ENCODE measurements at regions not wholly inside any gene's neighbourhood (a gene's known extent, or its start where the extent isn't known, plus 50 kb on each side); places are given as distances from the start of the nearest gene placed in this dataset.

- Histone ChIP-seq H3K9me3 (ENCODE audit: control insufficient read depth, insufficient read depth, low read depth, low read length) (no peaks in the 10 kb centered on the region), H2AFZ (ENCODE audit: low read length) (no peak overlapping the region), H3K4me3 (replicated peaks in 1 of 4; ENCODE audit: control extremely low read depth in 1 of 4, insufficient read depth in 1 of 4, low read depth in 3 of 4, low read length in 4 of 4) (no peak overlapping the region), H3K36me3 (ENCODE audit: control insufficient read depth, insufficient read depth, low read length) (no peaks in the 10 kb centered on the region), H3K9ac (ENCODE audit: insufficient read depth, low read length) (no peak overlapping the region), H4K20me1 (ENCODE audit: control insufficient read depth, extremely low read depth, insufficient read depth, low read length) (no peaks in the 10 kb centered on the region), H3K79me2 (ENCODE audit: control insufficient read depth, insufficient read depth, low read length) (no peaks in the 10 kb centered on the region), H3K27ac (ENCODE audit: insufficient read depth, low read length) (no peak overlapping the region), H3K4me1 (ENCODE audit: control insufficient read depth, extremely low read depth, insufficient read depth, low read length) (no peaks in the 10 kb centered on the region), H3K27me3 (ENCODE audit: control insufficient read depth, insufficient read depth, low read length) (peaks cover 5% of the 10 kb centered on the region), H3K4me2 (ENCODE audit: extremely low read depth, insufficient read depth, low read length) (no peak overlapping the region)
- peak; percentile 32 to 88 for DNase-seq (ENCODE audit: low read depth in 2 of 2)
- TF ChIP-seq EZH2 (IDR thresholded peaks at IDR 0.05; ENCODE audit: low read length, missing control alignments), result no peak
- no peak for TF ChIP-seq CTCF (conservative IDR thresholded peaks at IDR 0.05 in 1 of 2, IDR thresholded peaks at IDR 0.05 in 1 of 2; ENCODE audit: low read depth in 1 of 2, low read length in 2 of 2)
Measured at GRCh38 chr15:69535101-69535638, 82.6 kb downstream of the RPLP1 start.

GRCh38 chr15:69535998-69536397 is 83.4 kb downstream of the RPLP1 start:
- Histone ChIP-seq H3K4me3 (replicated peaks in 1 of 4; ENCODE audit: control extremely low read depth in 1 of 4, insufficient read depth in 1 of 4, low read depth in 3 of 4, low read length in 4 of 4) (no peak overlapping the region), H3K4me2 (ENCODE audit: extremely low read depth, insufficient read depth, low read length) (no peak overlapping the region), H2AFZ (ENCODE audit: low read length) (no peak overlapping the region), H3K9me3 (ENCODE audit: control insufficient read depth, insufficient read depth, low read depth, low read length) (no peaks in the 10 kb centered on the region), H3K9ac (ENCODE audit: insufficient read depth, low read length) (no peak overlapping the region), H3K27me3 (ENCODE audit: control insufficient read depth, insufficient read depth, low read length) (peaks cover 5% of the 10 kb centered on the region), H3K79me2 (ENCODE audit: control insufficient read depth, insufficient read depth, low read length) (no peaks in the 10 kb centered on the region), H3K4me1 (ENCODE audit: control insufficient read depth, extremely low read depth, insufficient read depth, low read length) (no peaks in the 10 kb centered on the region), H3K27ac (ENCODE audit: insufficient read depth, low read length) (no peak overlapping the region), H3K36me3 (ENCODE audit: control insufficient read depth, insufficient read depth, low read length) (no peaks in the 10 kb centered on the region), H4K20me1 (ENCODE audit: control insufficient read depth, extremely low read depth, insufficient read depth, low read length) (no peaks in the 10 kb centered on the region)
- TF ChIP-seq EZH2 (IDR thresholded peaks at IDR 0.05; ENCODE audit: low read length, missing control alignments) (no peak), CTCF (conservative IDR thresholded peaks at IDR 0.05 in 1 of 2, IDR thresholded peaks at IDR 0.05 in 1 of 2; ENCODE audit: low read depth in 1 of 2, low read length in 2 of 2) (no peak)
- no peak for DNase-seq (ENCODE audit: low read depth in 2 of 2)

DNA sequence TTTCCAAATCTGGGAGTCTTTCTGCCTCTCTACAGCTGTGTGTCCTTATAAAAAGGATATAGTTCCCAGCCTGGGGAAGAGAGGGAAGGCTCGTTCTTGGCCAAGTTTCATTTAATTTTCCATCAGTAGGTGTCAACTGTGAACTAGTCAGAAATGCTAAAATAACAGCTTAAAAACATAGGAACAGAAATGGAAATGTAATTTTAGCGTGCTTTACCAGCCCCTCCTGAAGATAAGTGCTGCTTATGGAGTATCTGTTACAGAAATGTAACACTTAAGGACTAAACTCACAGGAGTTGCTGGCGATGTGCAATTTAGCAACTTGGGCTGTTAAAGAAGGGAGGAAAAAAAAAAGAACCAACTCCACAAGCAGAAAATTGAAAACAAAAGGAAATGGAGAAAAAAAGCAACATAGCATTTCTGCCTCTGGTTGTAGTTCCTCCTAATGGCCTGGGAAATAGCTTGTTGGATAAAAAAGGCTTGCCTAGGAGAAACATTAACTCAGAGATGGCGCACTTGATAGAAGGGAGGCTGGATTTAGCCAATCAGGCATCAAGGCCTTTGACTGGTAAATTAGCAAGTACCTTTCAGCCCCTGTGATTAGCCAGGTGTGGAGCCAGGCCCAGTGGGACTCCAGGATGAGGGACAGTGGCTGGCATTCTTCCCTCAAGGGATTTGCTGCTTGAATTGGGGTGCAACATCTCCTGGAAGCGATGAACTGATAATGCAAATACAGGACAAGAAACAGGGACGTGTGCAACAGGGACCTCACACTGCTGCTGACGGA is 84.3 kb downstream of the RPLP1 start:
- Histone ChIP-seq H3K9ac (ENCODE audit: insufficient read depth, low read length) (no peak overlapping the region), H3K79me2 (ENCODE audit: control insufficient read depth, insufficient read depth, low read length) (no peaks in the 10 kb centered on the region), H3K4me2 (ENCODE audit: extremely low read depth, insufficient read depth, low read length) (no peak overlapping the region), H3K27ac (ENCODE audit: insufficient read depth, low read length) (no peak overlapping the region), H3K27me3 (ENCODE audit: control insufficient read depth, insufficient read depth, low read length) (peaks cover 4% of the 10 kb centered on the region), H3K4me1 (ENCODE audit: control insufficient read depth, extremely low read depth, insufficient read depth, low read length) (no peaks in the 10 kb centered on the region), H4K20me1 (ENCODE audit: control insufficient read depth, extremely low read depth, insufficient read depth, low read length) (no peaks in the 10 kb centered on the region), H3K9me3 (ENCODE audit: control insufficient read depth, insufficient read depth, low read depth, low read length) (no peaks in the 10 kb centered on the region), H3K36me3 (ENCODE audit: control insufficient read depth, insufficient read depth, low read length) (no peaks in the 10 kb centered on the region), H2AFZ (ENCODE audit: low read length) (no peak overlapping the region), H3K4me3 (replicated peaks in 1 of 4; ENCODE audit: control extremely low read depth in 1 of 4, insufficient read depth in 1 of 4, low read depth in 3 of 4, low read length in 4 of 4) (no peak overlapping the region)
- TF ChIP-seq EZH2 (IDR thresholded peaks at IDR 0.05; ENCODE audit: low read length, missing control alignments), result no peak
- TF ChIP-seq CTCF (conservative IDR thresholded peaks at IDR 0.05 in 1 of 2, IDR thresholded peaks at IDR 0.05 in 1 of 2; ENCODE audit: low read depth in 1 of 2, low read length in 2 of 2), result no peak
- no peak for DNase-seq (ENCODE audit: low read depth in 2 of 2)
